ENCODE measurements at regions not wholly inside any gene's neighbourhood (a gene's known extent, or its start where the extent isn't known, plus 50 kb on each side); places are given as distances from the start of the nearest gene placed in this dataset.

DNA sequence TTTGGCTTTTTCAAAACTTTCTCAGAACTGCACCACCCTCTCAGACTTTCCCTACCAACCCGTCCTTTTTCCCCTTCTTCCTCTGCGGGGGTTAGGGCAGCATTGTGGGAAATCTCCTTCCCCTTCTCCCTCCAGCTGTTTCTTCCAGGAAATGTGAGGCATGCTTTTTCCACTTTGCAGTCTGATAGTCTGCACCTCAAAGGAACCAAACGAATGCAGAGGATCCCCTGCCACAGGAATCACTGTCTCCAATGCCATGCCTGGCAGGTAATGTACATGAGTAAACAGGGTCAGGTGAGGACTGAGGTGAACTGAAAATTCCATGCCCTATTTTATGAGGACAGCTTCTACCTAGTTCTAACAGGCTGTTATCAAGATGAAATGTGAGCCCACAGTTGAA is 218.4 kb downstream of the BCAS1 start:
- TF ChIP-seq, protein P1, sequence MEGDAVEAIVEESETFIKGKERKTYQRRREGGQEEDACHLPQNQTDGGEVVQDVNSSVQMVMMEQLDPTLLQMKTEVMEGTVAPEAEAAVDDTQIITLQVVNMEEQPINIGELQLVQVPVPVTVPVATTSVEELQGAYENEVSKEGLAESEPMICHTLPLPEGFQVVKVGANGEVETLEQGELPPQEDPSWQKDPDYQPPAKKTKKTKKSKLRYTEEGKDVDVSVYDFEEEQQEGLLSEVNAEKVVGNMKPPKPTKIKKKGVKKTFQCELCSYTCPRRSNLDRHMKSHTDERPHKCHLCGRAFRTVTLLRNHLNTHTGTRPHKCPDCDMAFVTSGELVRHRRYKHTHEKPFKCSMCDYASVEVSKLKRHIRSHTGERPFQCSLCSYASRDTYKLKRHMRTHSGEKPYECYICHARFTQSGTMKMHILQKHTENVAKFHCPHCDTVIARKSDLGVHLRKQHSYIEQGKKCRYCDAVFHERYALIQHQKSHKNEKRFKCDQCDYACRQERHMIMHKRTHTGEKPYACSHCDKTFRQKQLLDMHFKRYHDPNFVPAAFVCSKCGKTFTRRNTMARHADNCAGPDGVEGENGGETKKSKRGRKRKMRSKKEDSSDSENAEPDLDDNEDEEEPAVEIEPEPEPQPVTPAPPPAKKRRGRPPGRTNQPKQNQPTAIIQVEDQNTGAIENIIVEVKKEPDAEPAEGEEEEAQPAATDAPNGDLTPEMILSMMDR (IDR thresholded peaks at IDR 0.05): no peak
- TF ChIP-seq POLR2A (IDR thresholded peaks at IDR 0.05) (no peak), POLR2AphosphoS5 (IDR thresholded peaks at IDR 0.05) (no peak)

All from breast epithelium (tissue), 3 donors.